Panc1 (cell line): ENCODE measurements at regions not wholly inside any gene's neighbourhood (a gene's known extent, or its start where the extent isn't known, plus 50 kb on each side); places are given as distances from the start of the nearest gene placed in this dataset.

Experiments
- ATAC-seq: fragments of 200-7000 bp; cut with Tn5 transposase; 2 replicates; pipeline ENCODE4 v1.9.1; 2020; ENCODE audit warnings: mild to moderate bottlenecking, moderate library complexity
- BruUV-seq: library from RNA; stranded (reverse); fragments of 400-500 nt; replicated peaks from 2 replicates; lab custom pipeline; 2021; lab: Mats Ljungman, UMichigan
- CTCF ChIA-PET: fragments of 300-600 bp; sonication (Branson Sonifier 250); formaldehyde crosslinking; loops from one replicate; lab custom pipeline; 2022; ENCODE audit warnings: antibody characterized with exemption; lab: Charles Lee
- POLR2A ChIA-PET: fragments of 300-600 bp; sonication (Branson Sonifier 250); formaldehyde crosslinking; loops from one replicate; lab custom pipeline; 2022; ENCODE audit warnings: antibody characterized with exemption; lab: Charles Lee
- DNase-seq: peaks from one replicate; pipeline ENCODE4 v3.0.0-alpha.2; 2010; ENCODE audit warnings: low read depth, low spot score
- H3K27ac ChIP-seq: 2 replicates; pipeline ENCODE4 v1.5.1; 2011; ENCODE audit warnings: mild to moderate bottlenecking, low read length, inconsistent platforms
- H3K27me3 ChIP-seq: fragments of 200-500 bp; sonication (Bioruptor generic); 2 replicates; pipeline ENCODE4 v1.6.0; 2014; ENCODE audit warnings: low read length, inconsistent platforms; ENCODE audit not compliant: control insufficient read depth, insufficient read depth
- H3K36me3 ChIP-seq: fragments of 200-500 bp; sonication (Bioruptor generic); 2 replicates; pipeline ENCODE4 v1.5.1; 2014; ENCODE audit warnings: inconsistent platforms, mild to moderate bottlenecking, low read length, moderate library complexity; ENCODE audit not compliant: control insufficient read depth, insufficient read depth
- H3K4me1 ChIP-seq: 2 replicates; pipeline ENCODE4 v1.5.1; 2011; ENCODE audit warnings: inconsistent platforms, mild to moderate bottlenecking, low read length, moderate library complexity; ENCODE audit not compliant: control insufficient read depth, insufficient read depth
- H3K4me3 ChIP-seq, 2 experiments: 2 replicates each; pipeline ENCODE4 v1.5.1; 2011 to 2012; ENCODE audit warnings: low read depth in 2 of 2, low read length in 2 of 2, mild to moderate bottlenecking in 2 of 2, inconsistent platforms in 1 of 2, moderate library complexity in 1 of 2
- H3K9me3 ChIP-seq: fragments of 200-500 bp; sonication (Bioruptor generic); 2 replicates; pipeline ENCODE4 v1.5.1; 2014; ENCODE audit warnings: low read depth, mild to moderate bottlenecking, inconsistent platforms, low read length, moderate library complexity; ENCODE audit not compliant: control insufficient read depth, insufficient read depth
- CTCF ChIP-seq: fragments of 450-650 bp; IDR thresholded peaks from 2 replicates; pipeline ENCODE4 v1.5.1; 2017; ENCODE audit warnings: mild to moderate bottlenecking
- POLR2AphosphoS5 ChIP-seq: IDR thresholded peaks from 2 replicates; pipeline ENCODE4 v1.6.1; 2012; ENCODE audit warnings: mild to moderate bottlenecking, low read depth, low read length, moderate library complexity
- REST ChIP-seq, 2 experiments: IDR thresholded peaks; 2 replicates each; pipeline ENCODE4 v1.6.1; 2011 to 2012; ENCODE audit warnings: low read depth in 2 of 2, control low read depth in 1 of 2, low read length in 1 of 2, mild to moderate bottlenecking in 1 of 2, moderate library complexity in 1 of 2; ENCODE audit not compliant: insufficient read depth in 1 of 2
- SIN3A ChIP-seq: IDR thresholded peaks from 2 replicates; pipeline ENCODE4 v1.6.1; 2012; ENCODE audit warnings: low read depth, mild to moderate bottlenecking, low read length, moderate library complexity, borderline replicate concordance; ENCODE audit not compliant: insufficient read depth
- TCF7L2 ChIP-seq: IDR thresholded peaks from 2 replicates; pipeline ENCODE4 v1.6.1; 2011; ENCODE audit warnings: mild to moderate bottlenecking, low read depth, low read length, inconsistent platforms
- in situ Hi-C: cut with HindIII; loops from 2 replicates; pipeline ENCODE4 v1.10.0; 2016; ENCODE audit warnings: low sequenced_read_pairs, low pct_unique_long_range_greater_than_20kb
- intact Hi-C: fragments of 100-400 bp; cut with micrococcal nuclease; formaldehyde crosslinking; loops from one replicate; pipeline ENCODE4 v1.10.0; 2022; ENCODE audit not compliant: unreplicated experiment

- DNase-seq: no peak
- ATAC-seq: no peak
- Histone ChIP-seq H3K4me3 (no peak overlapping the region), H3K36me3 (no peaks in the 10 kb centered on the region), H3K9me3 (no peaks in the 10 kb centered on the region), H3K4me1 (no peaks in the 10 kb centered on the region), H3K27me3 (no peaks in the 10 kb centered on the region), H3K27ac (no peak overlapping the region)
- no TSS peak for BruUV-seq
- intact Hi-C loops (no loop called here), in situ Hi-C loops (no loop called here)
- no peak for TF ChIP-seq TCF7L2
- ChIA-PET CTCF (no interaction called here), POLR2A (no interaction called here)
Observed at GRCh38 chr7:109806548-109806947, 1236.9 kb downstream of the DNAJB9 start.

DNA sequence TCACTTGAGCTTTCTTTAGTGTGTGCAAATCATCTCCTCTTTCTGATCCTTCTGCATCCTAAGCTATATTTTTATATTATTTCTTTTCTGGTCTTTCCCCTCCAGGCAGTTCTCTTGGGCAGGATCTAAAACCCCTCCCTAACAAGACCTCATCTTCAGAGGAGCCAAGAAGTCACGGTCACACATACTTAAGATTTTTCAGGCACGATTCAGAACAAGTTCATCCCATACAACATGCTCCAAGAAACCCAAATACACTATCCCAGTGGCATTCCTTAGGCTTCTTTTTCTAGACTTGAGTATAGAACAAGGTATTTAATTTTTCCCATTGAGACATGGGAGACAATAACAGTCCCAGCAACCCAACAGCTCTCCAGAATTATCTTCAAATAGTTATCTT, 1251.5 kb downstream of the DNAJB9 start:
- TF ChIP-seq TCF7L2 (no peak), POLR2AphosphoS5 (no peak), CTCF (no peak), REST (IDR thresholded peaks at IDR 0.05; ENCODE audit: insufficient read depth in 1 of 2, low read depth in 2 of 2, low read length in 1 of 2) (no peak), SIN3A (no peak)
- Histone ChIP-seq H3K4me3 (no peak overlapping the region), H3K9me3 (peaks cover 3% of the 10 kb centered on the region; the same call in 1 of the 2 replicates), H3K27ac (no peak overlapping the region), H3K36me3 (no peaks in the 10 kb centered on the region), H3K27me3 (no peaks in the 10 kb centered on the region), H3K4me1 (no peaks in the 10 kb centered on the region)
- ChIA-PET POLR2A (no interaction called here), CTCF (no interaction called here)
- in situ Hi-C loops: no loop called here
- DNase-seq (no peak), ATAC-seq (no peak)
- BruUV-seq: no TSS peak
- intact Hi-C loops: no loop called here

GRCh38 chr7:109834851-109835250, 1256.1 kb upstream of the LRRN3 start:
- no peak overlapping the region for H3K4me3 ChIP-seq
- no TSS peak for BruUV-seq
- ChIA-PET POLR2A (no interaction called here), CTCF (no interaction called here)
- ATAC-seq (no peak), DNase-seq (no peak)
- no peak overlapping the region for H3K27ac ChIP-seq
- intact Hi-C loops (no loop called here), in situ Hi-C loops (no loop called here)
- H3K4me1 ChIP-seq: no peaks in the 10 kb centered on the region
- no peaks in the 10 kb centered on the region for H3K9me3 ChIP-seq
- H3K27me3 ChIP-seq: no peaks in the 10 kb centered on the region
- no peaks in the 10 kb centered on the region for H3K36me3 ChIP-seq
- no peak for TF ChIP-seq CTCF
- no peak for TF ChIP-seq TCF7L2
- TF ChIP-seq POLR2AphosphoS5: no peak
- TF ChIP-seq SIN3A: no peak
- TF ChIP-seq REST (IDR thresholded peaks at IDR 0.05; ENCODE audit: insufficient read depth in 1 of 2, low read depth in 2 of 2, low read length in 1 of 2): no peak
